ENCODE measurements at regions not wholly inside any gene's neighbourhood (a gene's known extent, or its start where the extent isn't known, plus 50 kb on each side); places are given as distances from the start of the nearest gene placed in this dataset.

- TF ChIP-seq CTCF (IDR thresholded peaks at IDR 0.05) (no peak), POLR2A (IDR thresholded peaks at IDR 0.05) (no peak)
These were observed 407.1 kb upstream of the MARCKS start for GRCh38 chr6:113450061-113450465.

Measured in esophagus squamous epithelium (tissue), 4 donors.